ENCODE measurements at regions not wholly inside any gene's neighbourhood (a gene's known extent, or its start where the extent isn't known, plus 50 kb on each side); places are given as distances from the start of the nearest gene placed in this dataset.

- TF ChIP-seq CBX5 (IDR thresholded peaks at IDR 0.05; ENCODE audit: low read depth, low read length) (no peak), TBP (IDR thresholded peaks at IDR 0.05; ENCODE audit: low read depth, low read length) (no peak), SRF (IDR thresholded peaks at IDR 0.05; ENCODE audit: low read depth, low read length) (no peak), BCL11A (IDR thresholded peaks at IDR 0.05; ENCODE audit: low read depth in 2 of 2, low read length in 2 of 2) (no peak), PHF8 (conservative IDR thresholded peaks at IDR 0.05; ENCODE audit: low read depth, low read length) (no peak), TEAD4 (IDR thresholded peaks at IDR 0.05; ENCODE audit: low read depth, low read length) (no peak), CTBP2 (IDR thresholded peaks at IDR 0.05; ENCODE audit: borderline replicate concordance, insufficient read depth, insufficient read length, low read length) (no peak)
- TF ChIP-seq, protein P1, sequence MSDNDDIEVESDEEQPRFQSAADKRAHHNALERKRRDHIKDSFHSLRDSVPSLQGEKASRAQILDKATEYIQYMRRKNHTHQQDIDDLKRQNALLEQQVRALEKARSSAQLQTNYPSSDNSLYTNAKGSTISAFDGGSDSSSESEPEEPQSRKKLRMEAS (IDR thresholded peaks at IDR 0.05) = no peak
Observed at GRCh38 chr10:21075880-21076279, 178.8 kb upstream of the NEBL start (continued).
